H1 (cell line): ENCODE measurements at regions not wholly inside any gene's neighbourhood (a gene's known extent, or its start where the extent isn't known, plus 50 kb on each side); places are given as distances from the start of the nearest gene placed in this dataset.

ENCODE experiments used
- ASH2L ChIP-seq: fragments of 200-600, 300-600 bp; sonication (generic); IDR thresholded peaks from one replicate; pipeline ENCODE4 v1.7.1; 2017; ENCODE audit warnings: low read length
- CTCF ChIP-seq, 3 experiments: IDR thresholded peaks; 1 replicate in 2 of 3; 2 replicates in 1 of 3; pipeline versions ENCODE4 v1.5.1 to v1.6.1; 2011; ENCODE audit warnings: low read length in 3 of 3, mild to moderate bottlenecking in 3 of 3, inconsistent platforms in 2 of 3, low read depth in 1 of 3, moderate library complexity in 1 of 3; ENCODE audit not compliant: insufficient read depth in 1 of 3; ENCODE audit errors: control extremely low read depth in 1 of 3
- EZH2 ChIP-seq: fragments of 200-600 bp; sonication (generic); IDR thresholded peaks from 2 replicates; pipeline ENCODE4 v1.7.1; 2012; ENCODE audit warnings: low read depth, mild to moderate bottlenecking, moderate library complexity, low read length, inconsistent platforms; ENCODE audit not compliant: severe bottlenecking
- PHF8 ChIP-seq: fragments of 200-600 bp; sonication (generic); conservative IDR thresholded peaks from 2 replicates; pipeline ENCODE4 v1.7.1; 2012; ENCODE audit warnings: low read depth, mild to moderate bottlenecking, inconsistent platforms, low read length, moderate library complexity
- RBBP5 ChIP-seq: IDR thresholded peaks from 2 replicates; pipeline ENCODE4 v1.7.1; 2012; ENCODE audit warnings: low read depth, mild to moderate bottlenecking, inconsistent platforms, low read length, moderate library complexity, borderline replicate concordance
- TF ChIP-seq, protein P1 (sequence below): IDR thresholded peaks from 2 replicates; pipeline ENCODE4 v1.6.1; 2011; ENCODE audit warnings: low read depth, mild to moderate bottlenecking, low read length; ENCODE audit not compliant: insufficient read depth
- TF ChIP-seq, protein P2 (sequence below): IDR thresholded peaks from 2 replicates; pipeline ENCODE4 v1.6.1; 2011; ENCODE audit warnings: low read length, improper control_type of control experiment

DNA sequence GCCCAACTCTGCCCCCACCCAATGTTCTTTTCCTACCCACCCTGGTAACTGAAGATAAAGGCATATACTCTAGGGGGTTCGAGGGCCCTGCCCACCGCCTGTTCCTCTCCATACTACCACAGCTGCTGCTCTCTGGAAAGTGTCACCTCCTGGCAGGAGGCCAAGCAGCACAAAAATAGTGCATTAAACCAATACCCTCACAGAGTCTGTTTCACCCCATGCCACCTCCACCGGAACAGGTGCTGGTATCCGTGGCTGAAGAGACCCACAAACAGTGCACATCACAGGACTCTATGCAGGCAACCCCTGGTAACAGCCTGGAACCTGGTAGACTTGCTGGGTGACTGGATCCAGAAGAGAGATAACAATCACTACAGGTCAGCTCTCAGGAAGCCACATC, 85.1 kb upstream of the CTSO start (continued):
- TF ChIP-seq CTCF (IDR thresholded peaks at IDR 0.05; ENCODE audit: control extremely low read depth in 1 of 3, insufficient read depth in 1 of 3, low read depth in 1 of 3, low read length in 3 of 3): no peak
- TF ChIP-seq RBBP5: no peak
- no peak for TF ChIP-seq EZH2
- TF ChIP-seq PHF8: no peak
- TF ChIP-seq ASH2L: no peak
- TF ChIP-seq, protein P1, sequence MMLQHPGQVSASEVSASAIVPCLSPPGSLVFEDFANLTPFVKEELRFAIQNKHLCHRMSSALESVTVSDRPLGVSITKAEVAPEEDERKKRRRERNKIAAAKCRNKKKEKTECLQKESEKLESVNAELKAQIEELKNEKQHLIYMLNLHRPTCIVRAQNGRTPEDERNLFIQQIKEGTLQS: no peak
- TF ChIP-seq, protein P2, sequence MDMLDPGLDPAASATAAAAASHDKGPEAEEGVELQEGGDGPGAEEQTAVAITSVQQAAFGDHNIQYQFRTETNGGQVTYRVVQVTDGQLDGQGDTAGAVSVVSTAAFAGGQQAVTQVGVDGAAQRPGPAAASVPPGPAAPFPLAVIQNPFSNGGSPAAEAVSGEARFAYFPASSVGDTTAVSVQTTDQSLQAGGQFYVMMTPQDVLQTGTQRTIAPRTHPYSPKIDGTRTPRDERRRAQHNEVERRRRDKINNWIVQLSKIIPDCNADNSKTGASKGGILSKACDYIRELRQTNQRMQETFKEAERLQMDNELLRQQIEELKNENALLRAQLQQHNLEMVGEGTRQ: no peak
